ENCODE measurements at regions not wholly inside any gene's neighbourhood (a gene's known extent, or its start where the extent isn't known, plus 50 kb on each side); places are given as distances from the start of the nearest gene placed in this dataset.

GRCh38 chr13:85618521-85618920 is 180.7 kb downstream of the SLITRK6 start:
- TF ChIP-seq REST (IDR thresholded peaks at IDR 0.05; ENCODE audit: insufficient read depth in 1 of 2, low read depth in 2 of 2, low read length in 2 of 2) (no peak), POLR2AphosphoS5 (IDR thresholded peaks at IDR 0.05; ENCODE audit: low read depth, low read length) (no peak), SIN3A (IDR thresholded peaks at IDR 0.05; ENCODE audit: borderline replicate concordance, insufficient read depth, low read length) (no peak)
